NCI-H1105 treated with DMSO at 0.1 percent for 48 hours (cell line): ENCODE measurements at regions not wholly inside any gene's neighbourhood (a gene's known extent, or its start where the extent isn't known, plus 50 kb on each side); places are given as distances from the start of the nearest gene placed in this dataset.
"Not testable (repeated sequence)": the region's sequence is repeated elsewhere in the genome, so short reads cannot be mapped to it uniquely, and the experiment has no call there.

Experiments
- DNase-seq: peaks from one replicate; lab custom pipeline; 2025; lab: John Stamatoyannopoulos, UW

DNA sequence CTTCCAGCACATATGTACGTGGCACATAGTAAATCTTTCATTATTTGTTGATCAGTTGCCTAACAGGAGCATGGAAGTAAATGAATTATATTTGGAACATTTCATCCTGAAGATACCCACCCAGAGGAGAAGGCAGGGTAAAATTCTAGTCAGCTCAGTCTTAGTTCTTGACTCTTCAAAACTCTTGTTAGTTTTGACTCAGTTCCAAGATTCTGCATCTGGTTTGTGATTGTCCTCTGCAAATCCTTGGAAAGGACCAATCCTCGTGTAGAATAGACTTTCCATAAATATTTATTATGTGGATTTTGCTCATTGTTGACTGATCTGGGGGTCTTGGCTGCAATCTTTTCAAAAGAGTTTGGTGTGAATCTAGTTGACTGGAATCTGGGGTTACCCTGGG lies 257.5 kb upstream of the FAT1 start:
- DNase-seq, result no peak

DNA sequence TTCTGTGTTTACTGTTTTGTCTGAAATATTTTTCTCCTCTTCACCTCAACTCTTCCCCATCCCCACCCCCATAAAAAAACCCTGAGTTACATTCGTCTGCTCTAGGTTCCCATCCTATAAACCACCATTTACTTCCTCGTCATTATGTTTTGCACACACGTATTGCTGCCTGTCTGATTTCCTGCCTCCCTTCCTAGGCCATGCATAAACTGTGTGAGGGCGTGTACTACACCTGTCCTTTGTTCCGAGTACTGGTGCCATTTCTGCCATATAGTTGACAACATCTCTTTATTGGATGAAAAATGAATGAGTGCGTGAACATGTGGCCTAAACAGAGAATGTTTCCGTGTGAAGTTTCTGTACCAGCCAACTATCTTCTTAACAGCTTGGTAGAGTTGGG lies 258.5 kb upstream of the FAT1 start:
- DNase-seq, result no peak

DNA sequence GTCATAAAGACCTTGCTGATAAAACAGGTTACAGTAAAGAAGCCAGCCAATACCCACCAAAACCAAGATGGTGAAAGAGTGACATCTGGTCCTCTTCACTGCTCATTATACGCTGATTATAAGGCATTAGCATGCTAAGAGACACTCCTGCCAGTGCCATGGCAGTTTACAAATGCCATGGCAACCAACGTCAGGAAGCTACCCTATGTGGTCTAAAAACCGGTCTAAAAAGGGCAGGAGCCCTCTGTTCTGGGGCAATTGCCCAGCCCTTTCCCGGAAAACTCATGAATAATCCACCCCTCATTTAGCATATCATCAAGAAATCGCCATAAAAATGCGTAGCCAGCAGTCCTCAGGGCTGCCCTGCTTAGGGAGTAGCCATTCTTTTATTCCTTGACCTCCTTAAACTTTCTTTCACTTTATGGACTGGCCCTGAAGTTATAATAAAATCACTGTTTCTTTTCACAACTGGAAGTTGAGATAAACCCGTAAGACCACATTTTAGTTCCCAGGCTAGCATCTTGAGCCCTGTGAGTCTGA lies 260.5 kb upstream of the FAT1 start:
- no peak for DNase-seq

DNA sequence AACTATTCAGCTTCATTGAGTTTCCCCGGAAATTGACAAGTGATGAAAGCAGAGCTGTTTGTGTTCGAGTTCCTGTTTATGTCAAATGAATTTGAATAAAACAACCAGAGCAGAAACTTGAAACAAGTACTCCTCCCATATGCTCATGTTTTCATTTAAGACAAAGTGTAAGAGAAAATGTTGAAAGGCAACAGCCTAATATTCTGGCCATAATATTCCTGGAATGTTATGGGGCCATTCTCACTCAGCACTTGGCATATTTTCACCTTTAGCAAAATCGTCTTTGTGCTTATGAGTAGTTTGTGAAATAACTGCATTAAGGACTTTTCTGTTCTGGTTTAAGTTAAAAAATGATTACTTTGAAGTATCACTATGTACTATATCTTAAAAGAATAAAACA lies 276.0 kb upstream of the FAT1 start:
- no peak for DNase-seq

DNA sequence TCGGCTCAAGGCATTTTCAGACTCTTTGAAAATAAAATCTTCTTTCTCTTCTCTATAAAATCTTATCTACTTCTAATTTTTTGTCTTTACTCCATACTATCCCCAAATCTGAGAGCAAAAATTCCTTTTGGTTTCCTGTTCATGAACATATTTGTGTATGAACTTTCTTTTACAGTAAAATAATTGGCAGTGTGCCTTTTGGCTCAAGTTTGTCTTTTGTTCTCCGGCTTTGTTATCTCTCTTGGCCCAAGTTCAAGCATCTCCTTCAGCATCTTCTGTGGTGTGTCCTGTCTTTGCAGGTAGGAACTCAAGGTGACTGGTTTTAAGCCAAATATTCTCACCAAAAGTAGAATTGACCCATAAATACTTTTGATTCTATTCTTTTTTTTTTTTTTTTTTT lies 276.6 kb upstream of the FAT1 start:
- DNase-seq, result no peak

DNA sequence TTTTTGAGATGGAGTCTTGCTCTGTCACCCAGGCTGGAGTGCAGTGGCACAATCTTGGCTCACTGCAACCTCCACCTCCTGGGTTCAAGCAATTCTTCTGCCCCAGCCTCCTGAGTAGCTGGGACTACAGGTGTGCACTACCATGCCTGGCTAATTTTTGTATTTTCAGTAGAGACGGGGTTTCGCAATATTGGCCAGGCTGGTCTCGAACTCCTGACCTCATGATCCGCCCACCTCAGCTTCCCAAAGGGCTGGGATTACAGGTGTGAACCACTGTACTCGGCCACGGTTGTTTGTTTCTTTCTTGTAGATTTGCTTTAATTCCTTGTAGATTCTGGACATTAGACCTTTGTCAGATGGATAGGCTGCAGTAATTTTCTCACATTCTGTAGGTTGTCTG lies 278.5 kb upstream of the FAT1 start:
- not testable (repeated sequence) for DNase-seq

DNA sequence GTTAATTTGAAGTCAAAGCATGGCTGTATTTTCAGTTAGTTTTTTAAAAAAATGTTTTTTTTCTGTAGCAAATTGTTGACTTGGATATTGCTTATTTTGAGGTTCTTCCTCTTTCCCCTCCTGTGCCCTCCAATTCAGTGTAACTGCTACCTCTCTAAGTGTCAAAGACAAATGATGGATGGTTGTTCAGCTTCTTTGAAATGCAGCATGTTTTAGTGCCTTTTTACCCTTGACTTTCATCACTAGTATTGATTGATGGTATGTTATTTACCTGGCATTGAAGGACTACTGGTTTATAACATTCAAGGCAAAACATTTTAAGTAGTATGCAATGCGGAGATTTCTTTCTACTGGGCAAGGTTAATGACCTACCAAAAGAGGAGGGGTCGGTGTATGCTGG lies 281.0 kb upstream of the FAT1 start:
- DNase-seq, result no peak

DNA sequence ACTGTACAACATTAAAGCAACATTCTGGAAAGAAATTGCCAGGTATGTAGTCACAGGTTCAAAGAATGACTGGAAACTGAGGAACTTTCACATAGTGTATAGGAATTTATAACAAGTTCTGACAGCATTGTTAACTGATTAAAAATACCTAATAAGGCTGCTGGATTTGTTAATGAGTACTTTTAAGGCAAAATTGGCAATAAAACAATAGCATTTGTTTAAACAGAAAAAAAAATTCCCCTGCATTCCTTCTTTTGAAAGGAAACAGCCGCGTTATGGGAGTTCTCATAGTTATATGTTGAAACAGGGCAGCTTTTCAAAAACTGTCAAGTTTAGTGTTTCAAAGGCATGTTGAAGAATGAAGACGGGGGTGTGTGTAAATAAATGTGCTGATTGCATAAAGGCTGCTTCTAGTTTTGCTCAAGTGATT lies 282.5 kb upstream of the FAT1 start:
- no peak for DNase-seq

DNA sequence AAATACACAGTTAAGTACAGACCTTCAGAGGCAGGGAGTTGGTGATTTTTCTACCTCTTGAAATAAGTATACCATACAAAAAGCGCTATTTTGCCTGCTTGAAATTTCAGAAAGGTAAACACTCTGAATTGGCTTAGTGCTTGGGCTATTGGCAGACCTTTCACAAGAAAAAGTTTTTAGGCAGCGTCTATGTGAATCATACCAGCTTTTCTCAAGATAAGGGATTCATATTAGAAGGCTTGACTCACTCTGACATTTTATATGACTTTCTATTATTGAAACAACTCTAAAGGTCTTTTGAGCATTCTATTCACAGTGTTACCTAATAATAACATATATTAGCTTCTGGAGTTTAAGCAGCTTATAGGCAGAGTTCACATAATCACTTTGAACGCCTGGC lies 286.4 kb upstream of the FAT1 start:
- DNase-seq, result no peak

DNA sequence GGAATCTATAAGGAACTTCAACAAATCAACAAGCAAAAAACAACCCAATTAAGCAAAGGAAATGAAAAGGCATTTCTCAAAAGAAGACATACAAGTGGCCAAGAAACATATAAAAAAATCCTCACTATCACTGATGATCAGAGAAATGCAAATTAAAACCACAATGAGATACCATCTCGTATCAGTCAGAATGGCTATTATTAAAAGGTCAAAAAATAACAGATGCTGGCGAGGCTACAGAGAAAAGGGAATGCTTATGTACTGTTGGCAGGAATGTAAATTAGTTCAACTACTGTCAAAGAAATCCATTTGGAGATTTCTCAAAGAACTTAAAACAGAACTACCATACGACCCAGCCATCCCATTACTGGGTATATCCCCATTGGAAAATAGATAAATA lies 292.4 kb upstream of the FAT1 start:
- no peak for DNase-seq

DNA sequence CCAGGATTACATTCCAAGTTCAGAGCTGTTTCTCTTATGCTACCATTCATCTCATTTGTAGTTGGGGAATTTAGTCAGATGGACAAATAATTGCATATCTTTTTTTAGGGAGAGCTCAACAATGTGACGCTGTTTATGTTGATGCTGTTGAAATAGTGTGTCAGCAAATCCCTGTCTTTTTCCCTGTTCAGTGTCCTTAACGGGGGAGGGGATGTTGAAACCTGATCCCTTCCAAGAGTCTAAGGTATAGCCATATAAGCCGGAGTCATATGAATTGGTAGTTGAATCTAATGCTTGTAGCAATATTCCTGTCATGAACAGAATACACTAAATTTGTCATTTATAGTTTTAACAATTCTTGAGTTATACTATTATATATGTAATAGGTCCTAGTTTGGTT lies 293.5 kb upstream of the FAT1 start:
- DNase-seq, result no peak

DNA sequence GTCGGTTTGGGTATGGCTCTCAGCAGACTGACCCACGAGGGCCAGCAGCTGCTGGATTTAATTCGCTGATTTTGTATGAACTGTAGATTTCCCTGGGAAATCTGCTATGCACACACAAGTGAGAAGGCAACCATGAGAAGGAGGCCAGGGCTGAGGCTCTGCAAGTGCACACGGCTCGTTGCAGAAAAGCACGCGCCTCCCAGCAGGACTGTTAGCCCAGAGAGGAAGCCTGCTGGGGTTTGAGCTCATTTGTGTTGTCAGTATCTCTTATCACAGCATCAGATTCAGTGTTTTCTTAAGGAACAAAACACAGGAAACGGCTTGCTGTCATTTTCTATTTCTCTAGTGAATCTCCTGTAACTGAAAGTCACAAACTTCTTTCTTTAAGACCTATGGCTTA lies 296.2 kb upstream of the FAT1 start:
- no peak for DNase-seq

DNA sequence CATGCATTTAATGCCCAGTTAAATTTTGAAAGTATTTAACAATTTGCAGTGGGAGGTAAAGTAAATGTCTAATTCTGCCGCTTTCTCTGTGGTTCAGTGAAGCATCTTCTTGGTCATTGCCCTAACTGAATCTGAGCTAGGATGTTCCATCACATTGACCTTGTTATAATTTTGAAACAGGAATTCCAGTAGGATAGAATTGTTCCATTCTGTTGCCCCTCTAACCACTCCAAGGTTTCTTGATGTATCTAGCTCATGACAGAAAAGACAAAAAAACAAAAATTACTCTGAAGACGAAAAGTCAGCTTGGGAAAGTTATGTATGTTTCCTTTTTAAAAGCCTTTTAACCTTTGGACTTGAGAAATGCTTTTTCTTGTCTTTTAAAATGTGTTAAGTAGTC lies 297.0 kb upstream of the FAT1 start:
- DNase-seq, result no peak

DNA sequence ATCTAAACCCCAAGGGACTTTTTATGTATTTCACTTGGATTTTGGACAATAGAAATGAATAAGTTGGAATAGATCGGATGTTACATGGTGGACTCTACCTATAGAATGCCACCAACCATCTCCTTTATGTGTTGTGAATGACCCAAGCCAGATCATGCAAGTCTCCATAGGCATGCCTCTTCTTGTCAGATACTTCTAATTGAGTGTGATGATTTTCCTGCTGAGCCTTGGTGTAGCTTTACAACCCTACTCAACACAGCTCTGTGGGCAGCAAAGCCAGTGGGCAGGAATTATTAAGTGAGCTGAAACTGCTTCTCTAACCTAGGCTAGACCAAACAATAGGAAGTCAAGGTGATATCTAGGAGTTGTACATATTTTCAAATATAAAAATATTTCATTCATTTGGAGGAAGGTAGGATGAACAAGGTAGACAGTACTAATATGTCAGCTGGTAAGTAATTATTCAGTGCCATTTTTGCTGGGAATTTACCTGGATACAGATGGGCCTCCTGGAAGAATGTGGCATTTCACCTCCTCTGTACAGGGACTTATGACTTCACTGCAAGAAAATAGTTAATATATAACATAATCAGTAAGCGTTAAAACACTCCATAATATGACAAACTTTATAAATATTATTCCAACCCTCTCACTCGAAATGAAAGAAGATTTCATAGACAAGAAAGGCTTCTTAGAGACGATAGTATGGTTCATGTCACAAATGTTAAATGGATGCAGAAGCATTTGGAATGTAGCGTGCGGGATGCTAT lies 298.0 kb upstream of the FAT1 start:
- no peak for DNase-seq

DNA sequence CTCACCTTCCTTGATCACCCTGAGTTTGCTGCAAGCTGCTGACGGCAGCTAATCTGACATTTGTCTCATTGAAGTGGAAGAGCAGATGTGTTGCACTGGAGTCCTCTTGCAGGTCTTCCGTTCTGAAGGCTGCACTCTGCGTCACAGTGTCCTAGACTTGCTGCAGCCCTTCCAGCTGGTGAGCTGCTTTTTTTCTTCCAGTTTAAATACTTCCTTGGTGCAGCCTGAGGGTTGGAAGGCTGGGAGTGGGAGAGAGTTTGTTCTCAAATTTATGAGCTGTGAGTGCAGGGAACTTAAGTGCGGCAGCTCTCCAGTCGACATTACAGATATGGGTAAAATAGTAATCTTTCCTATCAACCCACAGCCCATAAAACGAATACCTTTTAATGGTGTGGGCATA lies 303.6 kb upstream of the FAT1 start:
- no peak for DNase-seq

DNA sequence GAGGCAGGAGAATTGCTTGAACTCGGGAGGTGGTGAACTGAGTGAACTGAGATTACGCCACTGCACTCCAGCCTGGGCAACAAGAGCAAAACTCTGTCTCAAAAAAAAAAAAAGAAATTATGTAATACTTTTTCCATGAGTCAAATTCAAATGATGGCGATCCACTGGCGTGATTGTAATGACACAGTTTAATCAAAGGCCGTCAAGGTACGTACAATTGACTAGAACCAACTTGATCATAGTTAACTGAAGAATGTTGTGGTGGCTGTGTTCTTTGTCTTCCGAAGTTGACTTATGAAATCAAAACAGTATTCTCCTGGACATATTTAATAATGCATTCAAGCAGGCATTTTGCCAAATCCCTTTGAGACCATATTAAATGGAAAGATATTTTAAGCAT lies 318.6 kb upstream of the FAT1 start:
- no peak for DNase-seq

DNA sequence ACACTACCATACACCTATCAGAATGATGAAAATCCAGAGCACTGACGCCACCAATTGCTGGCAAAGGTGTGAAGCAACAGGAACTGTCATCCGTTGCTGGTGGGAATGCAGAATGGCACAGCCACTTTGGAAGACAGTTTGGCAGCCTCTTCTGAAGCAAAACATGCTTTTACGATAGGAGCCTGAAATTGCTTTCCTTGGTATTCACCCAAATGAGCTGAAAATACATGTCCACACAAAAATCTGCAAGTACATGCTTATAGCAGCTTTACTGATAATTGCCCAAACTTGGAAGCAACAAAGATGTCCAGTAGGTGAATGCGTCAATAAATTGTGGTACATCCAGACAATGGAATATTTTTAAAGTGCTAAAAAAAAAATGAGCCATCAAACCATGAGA lies 322.8 kb upstream of the FAT1 start:
- DNase-seq, result no peak

DNA sequence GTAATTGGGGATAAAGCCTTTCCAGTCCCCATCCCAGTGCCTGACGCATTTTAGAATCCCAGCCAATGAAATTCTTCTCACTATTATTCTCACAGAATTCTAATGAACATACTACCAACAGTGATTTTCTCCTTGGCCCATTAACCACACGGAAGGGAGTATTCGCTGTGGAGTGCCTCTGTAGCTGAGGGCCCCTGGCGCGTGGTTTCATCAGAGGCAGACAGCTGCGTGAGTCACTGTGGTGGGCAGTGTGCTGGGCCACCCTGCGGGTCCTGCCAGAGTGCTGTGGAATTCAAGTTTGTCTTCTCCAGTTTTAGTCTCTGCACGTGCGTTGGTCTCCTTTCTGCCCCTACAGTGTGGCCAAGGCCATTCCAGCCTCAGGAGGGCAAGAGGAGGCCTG lies 335.4 kb upstream of the FAT1 start:
- DNase-seq, result no peak

DNA sequence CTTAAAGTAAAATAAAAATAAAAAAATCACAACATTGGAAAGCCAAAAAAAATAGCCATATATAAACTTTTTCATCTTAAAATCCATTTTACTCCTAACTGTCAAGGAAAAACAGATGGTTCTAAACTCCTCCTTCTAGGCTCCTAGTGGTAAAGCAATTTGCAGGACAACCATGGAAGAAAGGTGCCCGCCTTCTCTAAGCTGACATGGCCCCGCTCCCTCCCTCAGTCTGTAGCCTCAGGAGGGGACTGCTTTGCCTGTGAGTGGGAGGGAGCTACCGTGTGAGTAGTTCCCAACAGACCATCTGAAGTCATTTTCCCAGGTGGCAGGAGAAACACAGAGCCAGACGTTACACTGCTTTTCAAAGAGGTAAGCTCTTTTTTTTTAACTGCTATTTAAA lies 336.2 kb upstream of the FAT1 start:
- no peak for DNase-seq

DNA sequence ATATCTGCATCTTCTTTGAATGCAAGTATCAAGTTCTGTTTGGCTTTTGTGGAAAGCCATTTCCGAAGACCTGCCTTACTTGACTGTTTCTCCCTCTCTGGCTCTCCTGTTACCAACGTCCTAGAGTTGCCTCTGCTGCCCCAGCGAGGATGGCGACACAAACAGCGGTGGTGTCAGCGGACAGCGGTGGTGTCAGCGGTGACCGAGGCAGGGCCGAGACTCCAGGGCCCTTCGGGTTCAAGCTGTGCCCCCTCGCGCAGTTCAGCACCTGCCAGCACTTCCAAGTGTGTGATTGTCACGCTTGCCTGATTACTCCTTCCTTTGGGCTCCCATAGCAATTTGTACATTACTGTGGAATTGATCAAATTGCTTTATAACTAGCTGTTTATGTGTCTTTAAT lies 336.9 kb upstream of the FAT1 start:
- DNase-seq, result no peak

DNA sequence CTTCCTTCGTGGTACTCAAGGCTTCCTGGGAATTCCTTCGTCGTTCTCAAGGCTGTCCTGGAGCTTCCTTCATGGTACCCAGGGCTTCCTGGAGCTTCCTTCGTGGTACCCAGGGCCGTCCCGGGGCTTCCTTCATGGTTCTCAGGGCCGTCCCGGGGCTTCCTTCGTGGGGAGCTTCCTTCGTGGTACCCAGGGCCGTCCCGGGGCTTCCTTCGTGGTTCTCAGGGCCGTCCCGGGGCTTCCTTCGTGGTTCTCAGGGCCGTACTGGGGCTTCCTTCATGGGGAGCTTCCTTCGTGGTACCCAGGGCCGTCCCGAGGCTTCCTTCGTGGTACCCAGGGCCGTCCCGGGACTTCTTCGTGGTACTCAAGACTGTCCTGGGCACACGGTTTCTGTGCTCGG lies 339.6 kb upstream of the FAT1 start:
- DNase-seq, result no peak

DNA sequence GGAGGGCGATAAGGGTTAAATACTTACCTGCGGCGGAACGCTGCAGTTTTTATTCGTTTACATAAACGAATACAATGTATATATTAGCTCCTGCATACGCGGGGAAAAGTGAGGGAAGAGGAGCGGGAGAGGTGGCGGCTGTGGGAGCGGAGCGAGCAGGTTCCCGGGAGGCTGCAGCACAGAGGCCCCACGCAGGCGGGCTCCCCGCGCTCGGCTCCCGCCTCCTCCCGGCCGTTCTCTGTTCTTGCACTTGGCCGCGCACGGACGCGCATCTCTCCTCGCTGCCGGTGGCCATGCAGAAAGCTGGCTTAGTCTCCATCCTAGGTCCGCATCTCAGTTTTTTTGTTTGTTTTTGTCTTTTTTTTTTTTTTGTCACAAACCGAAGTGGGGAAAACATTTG lies 340.4 kb upstream of the FAT1 start:
- DNase-seq, result no peak

DNA sequence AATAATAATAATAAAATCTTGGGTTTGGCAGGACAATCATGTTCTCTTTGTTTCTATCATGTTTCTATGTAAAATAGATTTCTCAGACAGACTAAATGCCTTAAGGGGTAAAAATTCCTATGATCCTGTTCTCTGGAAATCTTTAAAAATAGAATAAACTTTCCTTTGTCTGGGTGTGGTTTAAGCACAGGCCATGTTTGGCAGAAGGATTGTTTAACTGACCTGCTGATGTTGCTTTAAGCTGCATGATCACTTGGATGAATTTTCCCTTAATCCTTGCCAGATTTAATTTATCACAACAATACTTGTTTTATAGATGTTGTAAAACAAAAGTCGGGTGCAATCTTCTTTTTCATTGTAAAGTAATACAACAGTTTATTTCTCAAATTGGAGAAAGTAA lies 341.7 kb upstream of the FAT1 start:
- DNase-seq, result no peak

DNA sequence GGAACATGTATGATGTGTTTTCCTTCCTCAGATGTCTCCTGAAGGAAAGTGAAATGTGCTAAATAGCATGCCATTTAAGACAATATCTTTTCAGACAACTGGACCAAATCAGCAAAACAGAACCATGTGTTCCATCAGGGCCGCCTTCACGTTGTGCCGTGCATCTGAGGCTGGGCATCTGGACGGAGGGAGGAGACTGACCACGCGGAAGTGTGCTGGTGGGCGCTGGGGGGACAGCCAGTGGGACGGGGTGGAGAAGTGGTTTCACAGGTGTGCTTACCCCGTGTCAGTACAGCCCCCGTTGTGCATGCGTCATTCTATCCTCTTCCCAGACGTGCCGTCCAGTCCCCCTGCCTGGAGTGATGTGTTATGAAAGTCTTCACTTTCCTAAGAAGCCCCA lies 342.1 kb upstream of the FAT1 start:
- DNase-seq, result no peak
